ENCODE measurements at regions not wholly inside any gene's neighbourhood (a gene's known extent, or its start where the extent isn't known, plus 50 kb on each side); places are given as distances from the start of the nearest gene placed in this dataset.

DNA sequence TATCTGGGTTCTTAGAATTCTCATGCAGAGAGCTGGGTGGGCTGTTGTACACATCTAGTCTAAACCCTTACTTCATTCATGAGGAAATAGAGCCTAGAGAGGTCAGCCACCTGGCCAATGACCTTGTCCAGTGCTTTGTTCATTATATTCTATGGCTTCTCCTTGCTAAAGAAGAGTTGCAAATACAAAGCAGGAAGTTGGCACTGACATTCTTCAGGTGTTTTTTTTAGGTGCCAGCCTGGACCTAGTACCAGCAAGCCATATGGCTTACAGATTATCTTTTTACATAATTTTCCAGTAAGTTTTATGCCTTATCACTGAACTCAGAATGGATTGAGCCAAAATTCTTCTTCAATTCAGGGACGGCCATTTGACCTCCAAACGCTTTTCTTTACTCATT is 54.7 kb upstream of the PGM2 start:
- CTCF ChIA-PET: interaction anchor here (1.1 kb wide), 1 partner anchor 169 kb away, joined by 3 read pairs; no protein-coding TSS in a partner anchor
- Mint-ChIP-seq H3K4me1 (ENCODE audit: low read depth) (peaks cover 7% of the 10 kb centered on the region), H3K36me3 (ENCODE audit: low read depth) (no peaks in the 10 kb centered on the region), H3K27ac (no peak overlapping the region), H3K9me3 (no peaks in the 10 kb centered on the region), H3K27me3 (no peaks in the 10 kb centered on the region), H3K4me3 (no peak overlapping the region)
- POLR2A ChIA-PET: no interaction called here
- ATAC-seq (no peak), DNase-seq (no peak)
- TF ChIP-seq, protein P1, sequence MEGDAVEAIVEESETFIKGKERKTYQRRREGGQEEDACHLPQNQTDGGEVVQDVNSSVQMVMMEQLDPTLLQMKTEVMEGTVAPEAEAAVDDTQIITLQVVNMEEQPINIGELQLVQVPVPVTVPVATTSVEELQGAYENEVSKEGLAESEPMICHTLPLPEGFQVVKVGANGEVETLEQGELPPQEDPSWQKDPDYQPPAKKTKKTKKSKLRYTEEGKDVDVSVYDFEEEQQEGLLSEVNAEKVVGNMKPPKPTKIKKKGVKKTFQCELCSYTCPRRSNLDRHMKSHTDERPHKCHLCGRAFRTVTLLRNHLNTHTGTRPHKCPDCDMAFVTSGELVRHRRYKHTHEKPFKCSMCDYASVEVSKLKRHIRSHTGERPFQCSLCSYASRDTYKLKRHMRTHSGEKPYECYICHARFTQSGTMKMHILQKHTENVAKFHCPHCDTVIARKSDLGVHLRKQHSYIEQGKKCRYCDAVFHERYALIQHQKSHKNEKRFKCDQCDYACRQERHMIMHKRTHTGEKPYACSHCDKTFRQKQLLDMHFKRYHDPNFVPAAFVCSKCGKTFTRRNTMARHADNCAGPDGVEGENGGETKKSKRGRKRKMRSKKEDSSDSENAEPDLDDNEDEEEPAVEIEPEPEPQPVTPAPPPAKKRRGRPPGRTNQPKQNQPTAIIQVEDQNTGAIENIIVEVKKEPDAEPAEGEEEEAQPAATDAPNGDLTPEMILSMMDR (IDR thresholded peaks at IDR 0.05): no peak
- intact Hi-C loops (cut with micrococcal nuclease): no loop called here

DNA sequence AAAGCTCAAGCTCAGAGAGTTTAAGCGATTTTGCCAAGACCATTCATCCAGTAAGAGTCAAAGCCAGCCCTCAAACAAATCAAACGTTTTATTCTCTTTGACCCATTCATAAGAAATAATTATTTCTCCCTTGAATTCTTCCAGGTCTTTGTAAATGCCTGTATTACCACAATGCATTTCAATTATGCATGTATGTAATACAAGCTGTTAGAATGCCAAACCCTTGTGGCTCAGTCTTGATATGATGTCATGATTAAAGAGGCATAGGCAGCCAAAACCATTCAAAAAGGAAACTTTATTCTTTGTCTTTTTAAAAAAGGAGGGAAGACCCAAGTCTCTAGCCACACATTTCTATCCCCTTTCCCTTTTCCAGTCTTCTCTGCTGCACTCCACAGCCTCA is 56.5 kb upstream of the PGM2 start:
- Mint-ChIP-seq H3K36me3 (ENCODE audit: low read depth) (no peaks in the 10 kb centered on the region), H3K27me3 (no peaks in the 10 kb centered on the region), H3K4me1 (ENCODE audit: low read depth) (peaks cover 13% of the 10 kb centered on the region), H3K4me3 (no peak overlapping the region), H3K27ac (no peak overlapping the region), H3K9me3 (no peaks in the 10 kb centered on the region)
- DNase-seq (no peak), ATAC-seq (no peak)
- CTCF ChIA-PET: no interaction called here
- POLR2A ChIA-PET: no interaction called here
- intact Hi-C loops (cut with micrococcal nuclease): no loop called here
- TF ChIP-seq, protein P1 (IDR thresholded peaks at IDR 0.05): no peak

DNA sequence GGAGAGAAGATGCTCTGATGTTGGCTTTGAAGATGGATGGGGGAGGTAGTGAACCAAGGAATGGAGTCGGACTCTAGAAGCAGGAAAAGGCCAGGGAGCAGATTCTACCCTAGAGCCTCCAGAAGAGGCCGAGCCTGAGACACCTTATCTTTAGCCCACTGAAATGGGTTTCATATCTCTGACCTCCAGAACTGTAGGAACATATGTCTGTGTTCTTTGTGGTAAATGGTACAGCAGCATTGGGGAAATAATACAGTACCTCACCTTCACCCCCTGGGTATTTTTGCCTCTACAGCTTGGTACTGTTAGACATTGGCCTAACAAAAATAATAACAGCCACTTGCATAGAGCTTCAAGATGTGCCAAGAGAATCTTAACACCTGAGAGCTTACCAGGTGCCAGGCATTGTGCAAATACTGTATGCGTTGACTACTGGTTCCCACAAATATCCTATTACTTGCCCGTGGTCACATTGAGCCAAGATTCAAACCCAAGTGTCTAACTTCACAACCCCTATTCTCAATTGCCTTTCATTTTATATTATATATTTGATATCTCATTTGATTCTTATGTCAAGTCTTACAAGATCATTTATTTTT is 57.0 kb upstream of the PGM2 start:
- no peaks in the 10 kb centered on the region for H3K36me3 Mint-ChIP-seq (ENCODE audit: low read depth)
- no peaks in the 10 kb centered on the region for H3K27me3 Mint-ChIP-seq
- H3K9me3 Mint-ChIP-seq: no peaks in the 10 kb centered on the region
- peaks cover 13% of the 10 kb centered on the region for H3K4me1 Mint-ChIP-seq (ENCODE audit: low read depth)
- intact Hi-C loops (cut with micrococcal nuclease): no loop called here
- POLR2A ChIA-PET: no interaction called here
- H3K4me3 Mint-ChIP-seq: no peak overlapping the region
- TF ChIP-seq, protein P1 (IDR thresholded peaks at IDR 0.05): no peak
- ATAC-seq (no peak), DNase-seq (no peak)
- CTCF ChIA-PET: no interaction called here
- no peak overlapping the region for H3K27ac Mint-ChIP-seq

DNA sequence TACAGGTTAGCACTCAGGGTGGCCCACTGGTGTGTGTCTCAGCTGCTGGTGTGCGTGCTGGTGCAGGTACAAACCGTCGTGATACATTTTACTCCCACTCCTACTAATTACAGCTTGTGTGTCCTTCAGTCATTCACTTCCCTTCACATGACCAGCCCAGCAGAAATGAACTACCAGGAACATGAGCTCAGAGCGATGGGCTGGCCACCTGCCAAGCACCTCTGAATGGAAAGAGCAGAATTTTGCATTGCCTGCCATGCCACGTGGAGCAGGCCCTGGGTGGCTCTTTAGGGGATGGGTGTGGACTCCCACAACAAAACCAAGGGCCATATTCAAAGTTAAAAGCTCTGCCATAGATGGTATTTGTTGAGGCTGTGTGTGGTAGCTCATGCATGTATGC is 58.9 kb upstream of the PGM2 start:
- peak; percentile 18 for DNase-seq
- no peaks in the 10 kb centered on the region for H3K9me3 Mint-ChIP-seq
- H3K27me3 Mint-ChIP-seq: no peaks in the 10 kb centered on the region
- no peaks in the 10 kb centered on the region for H3K36me3 Mint-ChIP-seq (ENCODE audit: low read depth)
- no peak for ATAC-seq
- H3K27ac Mint-ChIP-seq: no peak overlapping the region
- peaks cover 13% of the 10 kb centered on the region for H3K4me1 Mint-ChIP-seq (ENCODE audit: low read depth)
- ChIA-PET CTCF (interaction anchor here (1.1 kb wide), 1 partner anchor 10 kb away, joined by 3 read pairs; no protein-coding TSS in a partner anchor), POLR2A (interaction anchor here (1.0 kb wide), 1 partner anchor 16 kb away, joined by 3 read pairs; no protein-coding TSS in a partner anchor)
- TF ChIP-seq, protein P1 (IDR thresholded peaks at IDR 0.05): no peak
- H3K4me3 Mint-ChIP-seq: no peak overlapping the region
- intact Hi-C loops (cut with micrococcal nuclease): no loop called here

DNA sequence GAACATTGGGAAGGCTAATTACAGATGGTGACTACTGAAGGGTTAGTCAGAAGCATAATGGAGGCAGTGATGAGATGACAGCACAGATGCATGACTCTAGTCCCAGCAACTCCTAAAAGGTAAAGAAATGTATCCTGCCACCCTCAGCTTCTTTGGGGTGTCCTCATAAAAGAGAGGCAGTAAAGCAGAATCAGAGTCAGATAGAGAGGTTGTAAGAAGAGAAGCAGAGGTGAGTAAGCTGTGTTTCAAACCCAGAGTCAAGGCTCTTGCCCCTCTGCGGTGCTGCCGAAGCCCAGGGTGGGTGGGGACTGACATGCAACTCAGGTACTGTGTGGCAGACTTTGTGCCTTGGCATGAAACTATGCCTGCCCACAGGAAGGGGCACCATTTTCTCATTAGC is 59.5 kb upstream of the PGM2 start:
- H3K4me1 Mint-ChIP-seq (ENCODE audit: low read depth): peaks cover 15% of the 10 kb centered on the region
- H3K4me3 Mint-ChIP-seq: no peak overlapping the region
- TF ChIP-seq, protein P1 (IDR thresholded peaks at IDR 0.05): no peak
- H3K27me3 Mint-ChIP-seq: no peaks in the 10 kb centered on the region
- POLR2A ChIA-PET: interaction anchor here (1.0 kb wide), 1 partner anchor 16 kb away, joined by 3 read pairs; no protein-coding TSS in a partner anchor
- DNase-seq (no peak), ATAC-seq (no peak)
- no peaks in the 10 kb centered on the region for H3K9me3 Mint-ChIP-seq
- intact Hi-C loops (cut with micrococcal nuclease): no loop called here
- H3K36me3 Mint-ChIP-seq (ENCODE audit: low read depth): no peaks in the 10 kb centered on the region
- no peak overlapping the region for H3K27ac Mint-ChIP-seq
- CTCF ChIA-PET: no interaction called here

Data from activated CD8-positive, alpha-beta T cell treated with anti-CD3 and anti-CD28 coated beads for 36 hours (primary cell).